Neural crest cell (in vitro differentiated cells): ENCODE measurements at regions not wholly inside any gene's neighbourhood (a gene's known extent, or its start where the extent isn't known, plus 50 kb on each side); places are given as distances from the start of the nearest gene placed in this dataset.
"Not testable (repeated sequence)": the region's sequence is repeated elsewhere in the genome, so short reads cannot be mapped to it uniquely, and the experiment has no call there.

ENCODE experiments used
- DNase-seq: peaks from one replicate; pipeline ENCODE4 v3.0.0; 2021; ENCODE audit warnings: low read depth, mixed read lengths, low spot score
- H3K27ac Mint-ChIP-seq: one replicate; pipeline ENCODE4 v1.8.0; 2021; ENCODE audit warnings: mild to moderate bottlenecking, mixed read lengths; ENCODE audit not compliant: unreplicated experiment
- H3K27me3 Mint-ChIP-seq: 2 replicates; pipeline ENCODE4 v1.8.0; 2021; ENCODE audit warnings: low read depth, mild to moderate bottlenecking, mixed read lengths
- H3K36me3 Mint-ChIP-seq: 2 replicates; pipeline ENCODE4 v1.8.0; 2021; ENCODE audit warnings: low read depth, mild to moderate bottlenecking, mixed read lengths
- H3K4me1 Mint-ChIP-seq: 2 replicates; pipeline ENCODE4 v1.8.0; 2021; ENCODE audit warnings: mixed read lengths
- H3K4me3 Mint-ChIP-seq: one replicate; pipeline ENCODE4 v1.8.0; 2021; ENCODE audit warnings: mild to moderate bottlenecking, mixed read lengths
- H3K9me3 Mint-ChIP-seq: 2 replicates; pipeline ENCODE4 v1.8.0; 2021; ENCODE audit warnings: mixed read lengths
- CTCF ChIP-seq: fragments of 200-600 bp; sonication (generic); conservative IDR thresholded peaks from 2 replicates; pipeline ENCODE4 v1.5.0; 2021; ENCODE audit warnings: antibody characterized with exemption, mild to moderate bottlenecking

- no peak for DNase-seq
- no peak overlapping the region for H3K4me3 Mint-ChIP-seq
- no peak for TF ChIP-seq CTCF
- H3K36me3 Mint-ChIP-seq = no peaks in the 10 kb centered on the region
- peaks cover 3% of the 10 kb centered on the region for H3K9me3 Mint-ChIP-seq
- no peak overlapping the region for H3K27ac Mint-ChIP-seq
- H3K4me1 Mint-ChIP-seq = no peaks in the 10 kb centered on the region
- H3K27me3 Mint-ChIP-seq = no peaks in the 10 kb centered on the region
Observed at GRCh38 chr12:83932011-83932410, 980.6 kb downstream of the SLC6A15 start.

GRCh38 chr12:83931451-83931850, 981.1 kb downstream of the SLC6A15 start:
- no peaks in the 10 kb centered on the region for H3K4me1 Mint-ChIP-seq
- H3K36me3 Mint-ChIP-seq = no peaks in the 10 kb centered on the region
- peaks cover 3% of the 10 kb centered on the region for H3K9me3 Mint-ChIP-seq
- no peak overlapping the region for H3K27ac Mint-ChIP-seq
- H3K27me3 Mint-ChIP-seq = no peaks in the 10 kb centered on the region
- no peak for DNase-seq
- no peak for TF ChIP-seq CTCF
- no peak overlapping the region for H3K4me3 Mint-ChIP-seq

- H3K27me3 Mint-ChIP-seq, H3K36me3 Mint-ChIP-seq, H3K27ac Mint-ChIP-seq, H3K4me1 Mint-ChIP-seq, H3K9me3 Mint-ChIP-seq, DNase-seq, H3K4me3 Mint-ChIP-seq: not testable (repeated sequence)
Observed at GRCh38 chr12:83929792-83930191, 982.8 kb downstream of the SLC6A15 start.

- Mint-ChIP-seq H3K27ac (no peak overlapping the region), H3K4me1 (no peaks in the 10 kb centered on the region), H3K4me3 (no peak overlapping the region), H3K36me3 (no peaks in the 10 kb centered on the region), H3K27me3 (no peaks in the 10 kb centered on the region), H3K9me3 (no peaks in the 10 kb centered on the region)
- no peak for DNase-seq
- TF ChIP-seq CTCF = no peak
Observed at GRCh38 chr12:83920821-83921547, 991.6 kb downstream of the SLC6A15 start.

- H3K27ac Mint-ChIP-seq = no peak overlapping the region
- no peaks in the 10 kb centered on the region for H3K27me3 Mint-ChIP-seq
- H3K9me3 Mint-ChIP-seq = no peaks in the 10 kb centered on the region
- no peaks in the 10 kb centered on the region for H3K36me3 Mint-ChIP-seq
- no peak for TF ChIP-seq CTCF
- H3K4me3 Mint-ChIP-seq = no peak overlapping the region
- no peak for DNase-seq
- H3K4me1 Mint-ChIP-seq = no peaks in the 10 kb centered on the region
Observed at GRCh38 chr12:83919081-83919480, 993.5 kb downstream of the SLC6A15 start.

GRCh38 chr12:83904175-83904574, 1008.4 kb downstream of the SLC6A15 start:
- Mint-ChIP-seq H3K27ac (no peak overlapping the region), H3K4me1 (no peaks in the 10 kb centered on the region), H3K27me3 (no peaks in the 10 kb centered on the region), H3K9me3 (peaks cover 5% of the 10 kb centered on the region), H3K4me3 (no peak overlapping the region), H3K36me3 (peaks cover 5% of the 10 kb centered on the region)
- TF ChIP-seq CTCF = no peak
- no peak for DNase-seq
